NT2/D1 (cell line): ENCODE measurements at regions not wholly inside any gene's neighbourhood (a gene's known extent, or its start where the extent isn't known, plus 50 kb on each side); places are given as distances from the start of the nearest gene placed in this dataset.
"Not testable (repeated sequence)": the region's sequence is repeated elsewhere in the genome, so short reads cannot be mapped to it uniquely, and the experiment has no call there.

ENCODE experiments used
- SUZ12 ChIP-seq: IDR thresholded peaks from 2 replicates; pipeline ENCODE4 v1.6.1; 2011; ENCODE audit not compliant: insufficient read length, insufficient read depth; ENCODE audit errors: extremely low read depth
- YY1 ChIP-seq: IDR thresholded peaks from 2 replicates; pipeline ENCODE4 v1.6.1; 2011; ENCODE audit not compliant: insufficient read length, insufficient read depth

DNA sequence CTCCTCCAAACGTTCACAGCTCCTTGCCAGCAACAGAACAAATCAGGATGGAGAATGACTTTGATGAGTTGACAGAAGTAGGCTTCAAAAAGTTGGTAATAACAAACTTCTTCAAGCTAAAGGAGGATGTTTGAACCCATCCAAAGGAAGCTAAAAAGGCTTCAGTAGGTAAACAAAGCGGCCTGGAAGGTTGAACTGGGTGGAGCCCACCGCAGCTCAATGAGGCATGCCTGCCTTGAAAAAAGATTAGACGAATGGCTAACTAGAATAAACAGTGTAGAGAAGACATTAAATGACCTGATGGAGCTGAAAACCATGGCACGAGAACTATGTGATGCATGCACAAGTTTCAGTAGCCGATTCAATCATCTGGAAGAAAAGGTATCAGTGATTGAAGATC lies 1369.0 kb upstream of the SORCS1 start:
- TF ChIP-seq SUZ12, YY1: not testable (repeated sequence)
